ENCODE measurements at regions not wholly inside any gene's neighbourhood (a gene's known extent, or its start where the extent isn't known, plus 50 kb on each side); places are given as distances from the start of the nearest gene placed in this dataset.

GRCh38 chr3:5347486-5347885 is 160.0 kb downstream of the EDEM1 start:
- TF ChIP-seq, protein P1, sequence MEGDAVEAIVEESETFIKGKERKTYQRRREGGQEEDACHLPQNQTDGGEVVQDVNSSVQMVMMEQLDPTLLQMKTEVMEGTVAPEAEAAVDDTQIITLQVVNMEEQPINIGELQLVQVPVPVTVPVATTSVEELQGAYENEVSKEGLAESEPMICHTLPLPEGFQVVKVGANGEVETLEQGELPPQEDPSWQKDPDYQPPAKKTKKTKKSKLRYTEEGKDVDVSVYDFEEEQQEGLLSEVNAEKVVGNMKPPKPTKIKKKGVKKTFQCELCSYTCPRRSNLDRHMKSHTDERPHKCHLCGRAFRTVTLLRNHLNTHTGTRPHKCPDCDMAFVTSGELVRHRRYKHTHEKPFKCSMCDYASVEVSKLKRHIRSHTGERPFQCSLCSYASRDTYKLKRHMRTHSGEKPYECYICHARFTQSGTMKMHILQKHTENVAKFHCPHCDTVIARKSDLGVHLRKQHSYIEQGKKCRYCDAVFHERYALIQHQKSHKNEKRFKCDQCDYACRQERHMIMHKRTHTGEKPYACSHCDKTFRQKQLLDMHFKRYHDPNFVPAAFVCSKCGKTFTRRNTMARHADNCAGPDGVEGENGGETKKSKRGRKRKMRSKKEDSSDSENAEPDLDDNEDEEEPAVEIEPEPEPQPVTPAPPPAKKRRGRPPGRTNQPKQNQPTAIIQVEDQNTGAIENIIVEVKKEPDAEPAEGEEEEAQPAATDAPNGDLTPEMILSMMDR (IDR thresholded peaks at IDR 0.05) = no peak
- TF ChIP-seq EP300 (IDR thresholded peaks at IDR 0.05) = no peak
